SK-N-MC (cell line): ENCODE measurements at regions not wholly inside any gene's neighbourhood (a gene's known extent, or its start where the extent isn't known, plus 50 kb on each side); places are given as distances from the start of the nearest gene placed in this dataset.

Source experiments
- EZH2 ChIP-seq: fragments of 200-600 bp; sonication (generic); IDR thresholded peaks from one replicate; pipeline ENCODE4 v1.6.1; 2017; ENCODE audit warnings: antibody characterized with exemption
- FOXP2 ChIP-seq: optimal IDR thresholded peaks from 2 replicates; pipeline ENCODE3; 2011; ENCODE audit warnings: mild to moderate bottlenecking, moderate library complexity; ENCODE audit not compliant: insufficient read depth; ENCODE audit errors: extremely low read length, control extremely low read depth
- POLR2AphosphoS5 ChIP-seq: IDR thresholded peaks from 2 replicates; pipeline ENCODE4 v1.6.1; 2012; ENCODE audit warnings: mild to moderate bottlenecking, low read depth, low read length, borderline replicate concordance

DNA sequence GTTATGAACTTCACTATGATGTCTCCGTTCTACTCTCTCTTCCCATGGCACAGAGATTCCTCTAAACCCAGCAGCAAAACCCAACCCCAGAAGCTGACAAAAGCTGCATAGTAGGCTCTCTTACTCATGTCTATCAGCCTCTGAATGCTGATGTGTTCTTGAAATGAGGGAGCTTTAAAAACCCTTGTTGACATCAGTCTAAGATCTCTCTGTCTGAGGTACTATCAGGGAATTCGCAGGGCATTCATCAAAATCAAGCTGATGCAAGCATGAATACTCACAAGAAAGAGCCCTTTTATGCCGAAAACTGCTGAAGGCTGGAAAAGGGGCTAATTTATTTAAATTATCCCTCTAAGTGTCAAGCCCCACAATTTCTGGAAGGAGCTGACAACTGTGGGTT, 710.6 kb upstream of the FANCL start:
- no peak for TF ChIP-seq EZH2
- no peak for TF ChIP-seq POLR2AphosphoS5
- no peak for TF ChIP-seq FOXP2
